H1 (cell line): ENCODE measurements at regions not wholly inside any gene's neighbourhood (a gene's known extent, or its start where the extent isn't known, plus 50 kb on each side); places are given as distances from the start of the nearest gene placed in this dataset.

ENCODE experiments used
- CTBP2 ChIP-seq: IDR thresholded peaks from 2 replicates; pipeline ENCODE4 v1.7.0; 2011; ENCODE audit warnings: borderline replicate concordance, mild to moderate bottlenecking, moderate library complexity, mixed read lengths, low read length; ENCODE audit not compliant: insufficient read depth, insufficient read length
- CTCF ChIP-seq, 3 experiments: IDR thresholded peaks; 1 replicate in 2 of 3; 2 replicates in 1 of 3; pipeline versions ENCODE4 v1.5.1 to v1.6.1; 2011; ENCODE audit warnings: low read length in 3 of 3, mild to moderate bottlenecking in 3 of 3, inconsistent platforms in 2 of 3, low read depth in 1 of 3, moderate library complexity in 1 of 3; ENCODE audit not compliant: insufficient read depth in 1 of 3; ENCODE audit errors: control extremely low read depth in 1 of 3
- RBBP5 ChIP-seq: IDR thresholded peaks from 2 replicates; pipeline ENCODE4 v1.7.1; 2012; ENCODE audit warnings: low read depth, mild to moderate bottlenecking, inconsistent platforms, low read length, moderate library complexity, borderline replicate concordance

- TF ChIP-seq CTCF (IDR thresholded peaks at IDR 0.05; ENCODE audit: control extremely low read depth in 1 of 3, insufficient read depth in 1 of 3, low read depth in 1 of 3, low read length in 3 of 3) (no peak), RBBP5 (no peak), CTBP2 (no peak)
These were observed 90.5 kb upstream of the RFC3 start for GRCh38 chr13:33727297-33728083.
